ENCODE measurements at regions not wholly inside any gene's neighbourhood (a gene's known extent, or its start where the extent isn't known, plus 50 kb on each side); places are given as distances from the start of the nearest gene placed in this dataset.

- no peak for TF ChIP-seq YY1 (IDR thresholded peaks at IDR 0.05; ENCODE audit: low read depth)
- no peak for TF ChIP-seq EGR1 (IDR thresholded peaks at IDR 0.05)
- no peak for TF ChIP-seq RAD21 (IDR thresholded peaks at IDR 0.05; ENCODE audit: low read depth)
- TF ChIP-seq REST (IDR thresholded peaks at IDR 0.05; ENCODE audit: low read depth): no peak
- TF ChIP-seq ZBTB7A (IDR thresholded peaks at IDR 0.05; ENCODE audit: low read depth): no peak
- TF ChIP-seq NFIC (IDR thresholded peaks at IDR 0.05): no peak
- no peak for TF ChIP-seq TCF12 (IDR thresholded peaks at IDR 0.05; ENCODE audit: low read depth)
- no peak for TF ChIP-seq EP300 (IDR thresholded peaks at IDR 0.05; ENCODE audit: borderline replicate concordance)
- TF ChIP-seq TAF1 (IDR thresholded peaks at IDR 0.05; ENCODE audit: low read depth): no peak
These were observed 124.7 kb upstream of the NAV2 start for GRCh38 chr11:19587979-19588378.

- TF ChIP-seq CEBPB (IDR thresholded peaks at IDR 0.05): no peak
- no peak for TF ChIP-seq TAF1 (IDR thresholded peaks at IDR 0.05; ENCODE audit: low read depth)
- TF ChIP-seq MAX (IDR thresholded peaks at IDR 0.05): no peak
- no peak for TF ChIP-seq ZBTB7A (IDR thresholded peaks at IDR 0.05; ENCODE audit: low read depth)
These were observed 132.0 kb upstream of the NAV2 start for GRCh38 chr11:19580646-19581045.

DNA sequence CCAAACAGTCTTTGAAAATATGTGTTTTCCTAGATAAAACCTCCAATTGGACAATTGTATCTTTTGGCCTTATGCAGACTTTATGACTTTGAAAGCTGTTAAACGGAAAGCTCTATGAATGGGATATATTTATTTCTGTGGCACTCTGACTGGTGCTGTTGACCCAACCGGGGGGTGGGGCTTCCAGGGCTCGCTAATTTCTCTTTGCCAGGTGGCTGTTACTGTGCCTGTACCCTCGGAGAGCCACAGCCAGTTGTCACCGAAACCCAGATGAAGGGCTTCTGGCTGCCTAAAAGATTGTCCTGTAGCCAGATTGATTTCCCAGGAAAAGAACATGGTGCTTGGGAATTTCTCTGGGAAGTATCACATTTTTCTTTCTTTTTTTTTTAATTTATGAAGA is 132.7 kb upstream of the NAV2 start:
- TF ChIP-seq NFIC (IDR thresholded peaks at IDR 0.05) (no peak), EGR1 (IDR thresholded peaks at IDR 0.05) (no peak), TAF1 (IDR thresholded peaks at IDR 0.05; ENCODE audit: low read depth) (no peak), TCF12 (IDR thresholded peaks at IDR 0.05; ENCODE audit: low read depth) (no peak), CREB1 (IDR thresholded peaks at IDR 0.05; ENCODE audit: low read depth) (no peak), FOXM1 (IDR thresholded peaks at IDR 0.05; ENCODE audit: borderline replicate concordance, low read depth) (no peak), MAX (IDR thresholded peaks at IDR 0.05) (no peak), USF1 (IDR thresholded peaks at IDR 0.05) (no peak), REST (IDR thresholded peaks at IDR 0.05; ENCODE audit: low read depth) (no peak), ZBTB7A (IDR thresholded peaks at IDR 0.05; ENCODE audit: low read depth) (no peak), CEBPB (IDR thresholded peaks at IDR 0.05) (no peak), RAD21 (IDR thresholded peaks at IDR 0.05; ENCODE audit: low read depth) (no peak), TEAD4 (IDR thresholded peaks at IDR 0.05) (no peak), EP300 (IDR thresholded peaks at IDR 0.05; ENCODE audit: borderline replicate concordance) (no peak), YY1 (IDR thresholded peaks at IDR 0.05; ENCODE audit: low read depth) (no peak)

GRCh38 chr11:19578871-19579270 is 133.8 kb upstream of the NAV2 start:
- no peak for TF ChIP-seq RAD21 (IDR thresholded peaks at IDR 0.05; ENCODE audit: low read depth)
- no peak for TF ChIP-seq TCF12 (IDR thresholded peaks at IDR 0.05; ENCODE audit: low read depth)
- no peak for TF ChIP-seq YY1 (IDR thresholded peaks at IDR 0.05; ENCODE audit: low read depth)
- TF ChIP-seq FOXM1 (IDR thresholded peaks at IDR 0.05; ENCODE audit: borderline replicate concordance, low read depth): no peak
- TF ChIP-seq TEAD4 (IDR thresholded peaks at IDR 0.05): no peak
- TF ChIP-seq NFIC (IDR thresholded peaks at IDR 0.05): no peak
- no peak for TF ChIP-seq EGR1 (IDR thresholded peaks at IDR 0.05)
- no peak for TF ChIP-seq CREB1 (IDR thresholded peaks at IDR 0.05; ENCODE audit: low read depth)
- TF ChIP-seq EP300 (IDR thresholded peaks at IDR 0.05; ENCODE audit: borderline replicate concordance): no peak
- no peak for TF ChIP-seq TAF1 (IDR thresholded peaks at IDR 0.05; ENCODE audit: low read depth)
- TF ChIP-seq USF1 (IDR thresholded peaks at IDR 0.05): no peak

DNA sequence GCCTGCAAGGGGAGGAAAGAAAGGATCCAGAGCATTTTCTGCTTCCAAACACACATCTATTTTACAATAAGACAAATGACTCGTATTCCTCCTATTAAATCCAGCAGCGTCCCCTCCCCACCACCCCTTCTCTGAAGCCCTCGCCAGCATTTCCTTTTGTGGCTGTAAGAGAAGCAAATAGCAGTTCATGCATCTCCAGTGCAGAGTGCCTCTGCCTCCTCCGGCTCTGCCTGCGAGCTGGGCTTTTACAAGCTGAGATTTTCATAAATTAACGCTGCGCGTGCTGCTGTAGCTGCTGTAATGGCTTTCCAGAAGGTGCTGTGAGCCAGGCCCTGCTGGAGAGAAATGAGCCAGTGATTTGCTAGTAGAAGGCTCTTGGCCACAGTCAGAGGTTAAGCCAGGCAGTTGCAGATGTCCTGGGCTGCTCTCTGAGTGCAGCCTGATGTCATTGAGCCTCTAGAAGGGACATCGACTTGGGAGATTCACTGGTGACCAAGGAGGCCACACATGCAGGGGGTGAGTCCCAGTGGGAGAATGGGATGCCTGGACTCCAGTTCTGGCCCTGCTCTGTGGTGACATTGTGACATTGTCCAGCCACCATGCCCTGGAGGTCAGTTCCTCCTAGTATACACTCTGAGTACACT is 134.5 kb upstream of the NAV2 start:
- TF ChIP-seq NFIC (IDR thresholded peaks at IDR 0.05): no peak
- TF ChIP-seq ZBTB7A (IDR thresholded peaks at IDR 0.05; ENCODE audit: low read depth): no peak
- TF ChIP-seq TCF12 (IDR thresholded peaks at IDR 0.05; ENCODE audit: low read depth): no peak
- TF ChIP-seq RAD21 (IDR thresholded peaks at IDR 0.05; ENCODE audit: low read depth): no peak
- TF ChIP-seq FOXM1 (IDR thresholded peaks at IDR 0.05; ENCODE audit: borderline replicate concordance, low read depth): no peak
- TF ChIP-seq REST (IDR thresholded peaks at IDR 0.05; ENCODE audit: low read depth): no peak
- no peak for TF ChIP-seq TEAD4 (IDR thresholded peaks at IDR 0.05)
- TF ChIP-seq USF1 (IDR thresholded peaks at IDR 0.05): no peak
- TF ChIP-seq YY1 (IDR thresholded peaks at IDR 0.05; ENCODE audit: low read depth): no peak
- no peak for TF ChIP-seq CREB1 (IDR thresholded peaks at IDR 0.05; ENCODE audit: low read depth)
- no peak for TF ChIP-seq CEBPB (IDR thresholded peaks at IDR 0.05)
- TF ChIP-seq EP300 (IDR thresholded peaks at IDR 0.05; ENCODE audit: borderline replicate concordance): no peak
- TF ChIP-seq MAX (IDR thresholded peaks at IDR 0.05): no peak
- no peak for TF ChIP-seq TAF1 (IDR thresholded peaks at IDR 0.05; ENCODE audit: low read depth)
- no peak for TF ChIP-seq EGR1 (IDR thresholded peaks at IDR 0.05)

All from Ishikawa (cell line).